NCI-H82 treated with DMSO at 0.1 percent for 48 hours (cell line): ENCODE measurements at regions not wholly inside any gene's neighbourhood (a gene's known extent, or its start where the extent isn't known, plus 50 kb on each side); places are given as distances from the start of the nearest gene placed in this dataset.
"Not testable (repeated sequence)": the region's sequence is repeated elsewhere in the genome, so short reads cannot be mapped to it uniquely, and the experiment has no call there.

Source experiments
- DNase-seq: peaks from one replicate; lab custom pipeline; 2025; ENCODE audit not compliant: unreplicated experiment; lab: John Stamatoyannopoulos, UW

GRCh38 chr3:18693588-18694329, 268.6 kb upstream of the SATB1 start:
- not testable (repeated sequence) for DNase-seq

GRCh38 chr3:18687286-18687685, 262.1 kb upstream of the SATB1 start:
- no peak for DNase-seq

GRCh38 chr3:18683900-18684299, 258.8 kb upstream of the SATB1 start:
- no peak for DNase-seq

- DNase-seq, result no peak
Observed at GRCh38 chr3:18681818-18682345, 256.7 kb upstream of the SATB1 start.

GRCh38 chr3:18680758-18681157, 255.6 kb upstream of the SATB1 start:
- no peak for DNase-seq

- DNase-seq, result no peak
Observed at GRCh38 chr3:18679238-18679637, 254.1 kb upstream of the SATB1 start.

GRCh38 chr3:18675197-18675596, 250.1 kb upstream of the SATB1 start:
- DNase-seq, result no peak

- DNase-seq, result no peak
Observed at GRCh38 chr3:18672561-18672960, 247.4 kb upstream of the SATB1 start.

- DNase-seq, result no peak
Observed at GRCh38 chr3:18670759-18671158, 245.6 kb upstream of the SATB1 start.

- no peak for DNase-seq
Observed at GRCh38 chr3:18669374-18669773, 244.2 kb upstream of the SATB1 start.

- DNase-seq, result no peak
Observed at GRCh38 chr3:18667552-18667951, 242.4 kb upstream of the SATB1 start.

- no peak for DNase-seq
Observed at GRCh38 chr3:18666655-18667054, 241.5 kb upstream of the SATB1 start.

GRCh38 chr3:18660059-18660458, 234.9 kb upstream of the SATB1 start:
- no peak for DNase-seq

- no peak for DNase-seq
Observed at GRCh38 chr3:18657858-18658820, 233.0 kb upstream of the SATB1 start.

- DNase-seq, result no peak
Observed at GRCh38 chr3:18656866-18657265, 231.7 kb upstream of the SATB1 start.

- DNase-seq, result no peak
Observed at GRCh38 chr3:18656410-18656809, 231.3 kb upstream of the SATB1 start.

- no peak for DNase-seq
Observed at GRCh38 chr3:18655827-18656226, 230.7 kb upstream of the SATB1 start.

- DNase-seq, result no peak
Observed at GRCh38 chr3:18652781-18653180, 227.6 kb upstream of the SATB1 start.

- DNase-seq, result no peak
Observed at GRCh38 chr3:18650731-18651130, 225.6 kb upstream of the SATB1 start.

- no peak for DNase-seq
Observed at GRCh38 chr3:18649666-18650363, 224.7 kb upstream of the SATB1 start.

- no peak for DNase-seq
Observed at GRCh38 chr3:18648868-18649462, 223.8 kb upstream of the SATB1 start.
